NCI-H2107 (cell line): ENCODE measurements at regions not wholly inside any gene's neighbourhood (a gene's known extent, or its start where the extent isn't known, plus 50 kb on each side); places are given as distances from the start of the nearest gene placed in this dataset.

Experiments used
- DNase-seq: peaks from one replicate; lab custom pipeline; 2025; lab: John Stamatoyannopoulos, UW

DNA sequence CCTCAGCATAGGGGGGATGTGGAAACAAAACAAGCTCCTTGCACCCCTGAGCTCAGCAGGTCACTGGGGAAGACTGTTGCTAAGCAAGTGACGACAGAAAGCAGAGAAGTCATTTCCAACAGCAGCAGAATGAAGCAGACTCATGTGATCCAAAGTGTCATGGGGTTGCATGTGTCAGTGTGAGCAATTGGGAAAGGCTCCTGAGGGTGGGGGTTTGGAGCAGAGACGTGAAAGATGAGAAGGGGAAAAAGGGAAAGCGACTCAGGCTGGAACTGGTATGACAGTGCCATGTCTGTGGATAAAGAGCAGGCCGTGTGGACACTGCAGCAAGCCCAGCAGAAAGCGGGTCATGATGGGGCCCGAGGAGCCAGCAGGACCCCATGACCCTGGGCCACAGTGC is 363.9 kb downstream of the PREX1 start:
- DNase-seq: no peak

GRCh38 chr20:48463096-48463720 is 364.6 kb downstream of the PREX1 start:
- DNase-seq: no peak

DNA sequence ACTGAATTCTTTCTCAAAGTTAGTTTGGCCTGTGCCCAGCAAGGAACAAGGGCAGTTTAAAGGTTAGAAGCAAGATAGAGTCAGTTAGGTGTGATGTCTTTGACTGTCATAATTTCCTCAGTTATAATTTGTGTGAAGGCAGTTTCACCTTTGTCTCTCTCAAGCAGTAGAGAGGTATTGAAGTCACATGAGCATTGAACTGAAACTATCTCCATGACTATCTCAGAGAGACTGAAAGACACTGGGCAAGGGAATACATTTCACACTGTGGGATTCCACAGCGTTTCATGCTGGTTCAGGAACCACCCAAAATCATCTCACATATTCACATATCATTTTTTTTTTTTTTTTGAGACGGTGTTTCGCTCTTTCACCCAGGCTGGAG is 366.1 kb downstream of the PREX1 start:
- DNase-seq: no peak

DNA sequence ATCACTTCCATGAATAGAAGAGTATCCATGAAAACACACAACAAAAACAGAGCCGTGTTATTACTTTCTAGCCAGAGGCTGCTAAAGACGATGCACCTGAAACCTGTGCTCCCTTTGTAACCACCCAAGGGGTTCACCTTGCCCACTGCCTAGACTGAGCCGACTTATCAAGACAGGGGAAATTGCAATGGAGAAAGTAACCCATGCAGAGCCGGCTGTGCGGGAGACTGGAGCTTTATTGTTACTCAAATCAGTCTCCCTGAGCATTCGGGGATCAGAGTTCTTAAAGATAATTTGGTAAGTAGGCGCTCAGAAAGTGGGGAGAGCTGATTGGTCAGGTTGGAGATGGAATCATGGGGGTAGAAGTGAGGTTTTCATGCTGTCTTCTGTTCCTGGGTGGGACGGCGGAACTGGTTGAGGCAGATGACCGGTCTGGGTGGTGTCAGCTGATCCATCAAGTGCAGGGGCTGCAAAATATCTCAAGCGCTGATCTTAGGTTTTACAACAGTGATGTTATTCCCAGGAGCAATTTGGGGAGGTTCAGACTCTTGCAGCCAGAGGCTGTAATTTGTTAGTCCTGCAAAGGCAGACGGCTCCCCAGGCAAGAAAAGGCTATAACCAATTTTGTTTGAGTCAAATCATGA is 366.6 kb downstream of the PREX1 start:
- no peak for DNase-seq

GRCh38 chr20:48460681-48461080 is 367.1 kb downstream of the PREX1 start:
- DNase-seq: no peak

GRCh38 chr20:48459722-48460395 is 367.9 kb downstream of the PREX1 start:
- no peak for DNase-seq

DNA sequence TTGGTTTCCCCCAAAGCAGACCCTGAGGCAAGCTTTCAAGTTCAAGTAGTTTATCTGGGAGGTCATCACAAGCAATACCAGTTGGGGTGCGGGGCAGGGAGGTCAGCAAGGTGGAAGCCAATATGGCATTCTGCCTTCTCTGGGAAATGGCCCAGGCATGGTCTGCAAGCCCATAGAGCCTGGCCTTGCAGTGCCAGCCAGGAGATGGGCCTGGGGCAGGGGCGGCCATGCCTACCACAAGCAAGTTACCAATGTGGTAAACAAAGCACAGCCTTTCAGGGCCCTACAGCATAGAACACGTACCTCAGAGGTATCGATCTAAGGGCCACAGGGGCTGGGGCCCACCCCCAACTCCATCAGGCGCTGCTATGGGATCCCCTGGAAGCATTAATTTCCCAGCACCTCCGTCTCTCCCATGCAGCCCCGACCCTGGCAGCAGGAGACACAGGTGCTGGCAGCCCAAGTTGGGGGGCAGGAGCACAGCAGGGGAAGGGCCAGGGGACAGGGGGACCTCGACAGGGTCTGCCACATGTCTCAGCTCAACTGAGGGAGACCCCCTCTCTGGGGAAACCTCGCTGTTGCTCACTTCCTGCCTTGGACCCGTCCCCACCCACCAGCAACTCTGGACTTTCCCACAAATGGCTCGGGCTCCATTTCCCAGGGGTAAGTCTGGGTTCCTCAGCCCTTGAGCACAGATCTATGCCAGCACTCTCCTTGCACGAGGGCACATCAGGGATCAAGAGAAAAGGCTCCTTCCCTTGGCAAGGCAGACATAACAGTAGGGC is 369.0 kb downstream of the PREX1 start:
- no peak for DNase-seq

DNA sequence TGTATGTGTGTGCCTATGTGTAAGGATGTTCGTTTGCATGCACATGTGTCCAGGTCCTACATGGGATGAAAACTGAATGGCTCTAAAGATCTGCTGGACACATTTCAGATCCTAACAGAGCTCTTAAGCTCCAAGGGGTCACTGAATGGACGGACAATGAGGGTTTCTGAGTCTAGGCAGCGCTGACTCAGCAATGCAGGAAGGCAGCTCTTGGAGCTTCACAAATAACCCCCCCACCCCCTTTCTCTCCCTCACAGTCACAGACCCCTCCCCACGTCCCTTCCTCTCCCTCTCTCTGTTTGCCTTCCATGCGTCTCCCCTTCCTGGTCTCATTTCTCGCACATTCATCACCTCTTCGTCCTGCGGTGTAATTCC is 369.8 kb downstream of the PREX1 start:
- DNase-seq: no peak

DNA sequence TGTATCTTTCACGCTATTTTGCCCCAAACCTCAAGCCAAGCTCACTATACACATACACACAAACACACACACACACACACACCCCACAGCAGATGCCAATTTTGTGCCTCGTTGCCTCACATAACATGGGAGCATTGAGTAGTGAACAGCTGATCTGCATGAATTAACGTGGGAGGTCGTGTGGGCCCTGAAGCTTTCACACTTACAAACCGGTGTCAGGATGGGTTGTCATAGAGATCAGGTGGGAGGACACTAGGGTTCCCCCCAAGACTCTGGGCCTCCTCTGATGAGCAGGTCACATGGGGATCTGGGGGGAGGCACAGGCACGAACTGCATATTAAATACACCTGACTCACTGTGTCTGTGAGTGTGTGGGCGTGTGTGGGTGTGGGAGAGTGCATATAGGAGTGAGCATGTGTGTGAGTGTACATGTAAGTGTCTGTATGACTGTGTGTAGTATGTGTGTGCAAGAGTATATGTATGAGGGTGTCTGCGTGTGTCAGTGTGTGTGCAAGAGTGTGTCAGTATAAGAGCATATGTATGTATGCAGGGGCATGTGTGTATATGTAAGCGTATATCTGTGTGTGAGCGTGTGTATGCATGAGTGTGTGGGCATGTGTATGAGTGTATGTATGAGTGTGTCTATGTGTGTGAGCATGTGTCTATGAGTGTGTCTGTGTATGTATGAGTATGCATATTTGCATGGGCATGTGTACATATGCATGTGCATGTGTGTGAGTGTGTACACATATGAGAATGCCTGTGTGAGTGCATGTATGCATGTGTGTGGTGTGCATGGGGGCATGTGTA is 370.4 kb downstream of the PREX1 start:
- no peak for DNase-seq

GRCh38 chr20:48456366-48457192 is 371.2 kb downstream of the PREX1 start:
- no peak for DNase-seq

- DNase-seq: no peak
Measured at GRCh38 chr20:48455651-48456365, 372.0 kb downstream of the PREX1 start.

DNA sequence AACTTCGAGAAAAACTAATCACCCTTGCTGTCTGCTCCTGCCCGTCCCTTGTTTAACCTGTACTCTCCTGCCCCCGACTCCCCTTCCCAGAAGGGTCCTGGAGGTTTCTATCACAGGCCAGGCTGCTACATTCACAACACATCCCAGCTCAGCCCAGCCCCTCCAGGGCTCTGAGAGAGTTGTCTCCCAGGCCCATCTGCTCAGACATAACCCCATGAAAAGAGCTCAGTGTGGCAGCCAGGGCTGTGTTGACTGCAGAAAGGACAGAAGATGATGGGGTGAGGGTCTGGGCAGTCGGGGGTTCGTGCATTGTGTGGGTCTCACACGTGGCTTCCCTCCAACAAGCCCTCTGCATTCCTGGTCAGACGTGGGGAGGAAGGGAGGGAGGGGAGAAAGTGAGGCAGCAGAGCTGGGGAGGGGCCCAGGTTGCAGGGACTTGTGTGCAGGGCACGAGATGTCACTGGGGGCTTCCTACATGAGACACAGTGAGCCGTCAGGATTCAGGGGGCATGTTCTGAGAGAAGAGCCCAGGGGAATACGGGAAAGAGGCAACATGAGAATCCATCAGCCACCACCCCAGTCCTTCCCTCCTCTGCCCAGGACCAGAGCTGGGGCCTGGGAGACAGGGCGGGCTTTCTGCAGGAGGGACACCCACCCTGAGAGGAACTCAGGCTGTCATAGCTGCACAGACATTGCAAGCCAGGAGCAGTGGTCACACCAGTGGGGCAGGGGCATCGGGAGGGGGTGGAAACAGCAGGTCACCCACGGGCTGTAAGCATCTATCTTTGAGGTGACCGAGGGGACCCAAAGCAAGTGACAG is 372.9 kb downstream of the PREX1 start:
- DNase-seq: no peak

DNA sequence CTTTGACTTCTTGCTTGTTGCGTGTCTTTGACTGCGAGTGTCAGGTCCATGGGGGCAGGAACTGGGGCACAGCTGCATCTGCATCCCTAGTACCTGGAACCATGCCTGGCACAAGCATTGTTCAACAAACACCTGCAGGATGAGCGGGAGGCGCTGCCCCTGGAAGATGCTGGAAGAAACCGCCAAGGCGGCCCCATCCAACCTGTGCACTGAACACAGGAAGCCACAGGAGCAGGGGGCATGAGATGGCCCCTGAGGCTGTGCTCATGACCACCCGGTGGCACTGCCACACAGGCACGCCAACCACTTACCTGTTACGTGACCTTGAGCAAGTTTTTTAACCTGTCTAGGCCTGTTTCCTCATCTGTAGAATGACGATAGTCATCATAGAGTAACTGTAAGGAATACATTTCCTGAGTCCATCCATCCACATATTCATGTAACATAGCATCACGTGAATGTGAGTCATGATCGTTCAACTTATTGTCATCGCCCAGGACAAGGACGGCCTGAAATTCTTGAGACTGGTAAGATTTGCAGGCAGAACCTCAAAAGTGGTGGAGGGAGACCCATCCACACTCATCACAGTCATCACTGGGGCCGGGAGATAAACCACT is 374.2 kb downstream of the PREX1 start:
- DNase-seq: no peak

GRCh38 chr20:48451401-48451800 is 376.4 kb downstream of the PREX1 start:
- DNase-seq: no peak

- DNase-seq: no peak
Measured at GRCh38 chr20:48448666-48449600, 378.9 kb downstream of the PREX1 start.

- DNase-seq: no peak
Measured at GRCh38 chr20:48447456-48447855, 380.3 kb downstream of the PREX1 start.

DNA sequence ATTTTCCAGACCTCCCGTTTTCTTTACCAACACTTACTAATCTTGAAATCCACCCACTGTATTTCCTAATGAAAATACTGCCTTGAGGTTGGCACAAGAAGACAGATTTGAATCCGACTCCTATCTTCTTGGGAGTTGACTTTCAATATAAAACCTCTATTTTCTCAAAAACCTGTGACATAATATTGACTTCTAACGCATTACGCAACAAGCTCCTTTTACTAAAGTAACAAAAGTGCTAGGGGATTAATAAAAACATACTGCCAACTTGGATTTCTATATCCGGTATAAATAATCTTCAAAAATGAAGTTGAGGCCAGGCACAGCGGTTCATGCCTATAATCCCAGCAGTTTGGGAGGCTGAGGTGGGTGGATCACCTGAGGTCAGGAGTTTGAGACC is 382.0 kb downstream of the PREX1 start:
- DNase-seq: no peak

- no peak for DNase-seq
Measured at GRCh38 chr20:48444249-48444648, 383.6 kb downstream of the PREX1 start.
